ENCODE measurements at regions not wholly inside any gene's neighbourhood (a gene's known extent, or its start where the extent isn't known, plus 50 kb on each side); places are given as distances from the start of the nearest gene placed in this dataset.

DNA sequence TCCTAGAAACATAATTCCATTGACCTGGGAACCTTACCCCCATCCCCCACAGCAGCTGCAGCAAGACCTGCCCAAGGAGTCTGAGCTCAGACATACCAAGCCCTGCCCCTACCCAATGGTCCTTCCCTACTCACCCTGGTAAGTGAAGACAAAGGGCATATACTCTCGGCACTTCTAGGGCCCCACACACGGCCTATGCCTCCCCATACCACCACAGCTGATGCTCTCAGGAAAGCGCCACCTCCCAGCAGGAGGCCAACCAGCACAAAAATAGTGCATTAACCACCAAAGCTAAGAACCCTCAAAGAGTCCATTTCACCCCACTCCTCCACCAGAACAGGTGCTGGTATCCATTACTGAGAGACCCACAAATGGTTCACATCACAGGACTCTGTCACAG, 74.4 kb upstream of the GUCY1A2 start:
- DNase-seq (ENCODE audit: low read depth): no peak
- no peak overlapping the region for H3K4me3 ChIP-seq (ENCODE audit: control insufficient read depth, low read depth, low read length)
- TF ChIP-seq, protein P1, sequence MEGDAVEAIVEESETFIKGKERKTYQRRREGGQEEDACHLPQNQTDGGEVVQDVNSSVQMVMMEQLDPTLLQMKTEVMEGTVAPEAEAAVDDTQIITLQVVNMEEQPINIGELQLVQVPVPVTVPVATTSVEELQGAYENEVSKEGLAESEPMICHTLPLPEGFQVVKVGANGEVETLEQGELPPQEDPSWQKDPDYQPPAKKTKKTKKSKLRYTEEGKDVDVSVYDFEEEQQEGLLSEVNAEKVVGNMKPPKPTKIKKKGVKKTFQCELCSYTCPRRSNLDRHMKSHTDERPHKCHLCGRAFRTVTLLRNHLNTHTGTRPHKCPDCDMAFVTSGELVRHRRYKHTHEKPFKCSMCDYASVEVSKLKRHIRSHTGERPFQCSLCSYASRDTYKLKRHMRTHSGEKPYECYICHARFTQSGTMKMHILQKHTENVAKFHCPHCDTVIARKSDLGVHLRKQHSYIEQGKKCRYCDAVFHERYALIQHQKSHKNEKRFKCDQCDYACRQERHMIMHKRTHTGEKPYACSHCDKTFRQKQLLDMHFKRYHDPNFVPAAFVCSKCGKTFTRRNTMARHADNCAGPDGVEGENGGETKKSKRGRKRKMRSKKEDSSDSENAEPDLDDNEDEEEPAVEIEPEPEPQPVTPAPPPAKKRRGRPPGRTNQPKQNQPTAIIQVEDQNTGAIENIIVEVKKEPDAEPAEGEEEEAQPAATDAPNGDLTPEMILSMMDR (IDR thresholded peaks at IDR 0.05; ENCODE audit: control insufficient read depth, insufficient read depth, low read depth, low read length, missing control alignments): no peak

DNA sequence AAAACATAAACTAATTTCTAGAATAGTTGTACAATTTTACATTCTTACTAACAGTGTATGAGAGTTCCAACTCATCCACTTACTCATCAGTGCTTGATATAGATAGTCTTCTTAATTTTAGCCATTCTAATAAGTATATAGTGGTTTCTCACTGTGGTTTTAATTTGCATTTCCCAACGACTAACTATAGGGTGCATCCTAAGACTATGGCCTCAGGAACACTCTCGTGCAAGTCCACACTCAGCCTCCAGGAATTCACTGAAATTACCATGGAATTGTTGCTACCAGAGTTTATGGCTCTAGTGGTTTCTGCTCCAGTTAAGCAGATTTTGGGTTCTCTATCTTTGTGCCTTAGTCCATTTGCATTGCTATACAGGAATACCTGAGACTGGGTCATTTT, 60.1 kb upstream of the GUCY1A2 start:
- TF ChIP-seq, protein P1 (IDR thresholded peaks at IDR 0.05; ENCODE audit: control insufficient read depth, insufficient read depth, low read depth, low read length, missing control alignments): no peak
- H3K4me3 ChIP-seq (ENCODE audit: control insufficient read depth, low read depth, low read length): no peak overlapping the region
- no peak for DNase-seq (ENCODE audit: low read depth)

DNA sequence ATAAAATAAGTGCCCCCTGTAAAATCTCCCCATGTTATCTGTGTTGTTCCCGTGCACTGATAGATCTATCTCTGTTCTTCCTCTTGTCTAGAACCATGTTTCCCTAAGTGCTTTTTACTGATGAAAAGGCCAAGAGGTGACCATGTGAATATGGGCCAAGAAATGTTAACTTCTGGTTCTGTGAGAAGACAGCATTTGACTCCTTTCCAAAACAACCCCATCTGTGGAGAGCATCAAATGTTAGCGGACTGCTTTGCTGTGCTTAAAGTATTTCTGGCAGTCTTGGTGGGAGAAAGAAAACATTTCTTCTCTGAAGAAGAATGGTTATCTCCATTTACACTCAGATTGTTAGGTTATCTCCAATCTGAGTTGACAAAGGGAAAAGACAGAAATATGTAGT, 58.6 kb upstream of the GUCY1A2 start:
- no peak overlapping the region for H3K4me3 ChIP-seq (ENCODE audit: control insufficient read depth, low read depth, low read length)
- DNase-seq (ENCODE audit: low read depth): no peak
- TF ChIP-seq, protein P1 (IDR thresholded peaks at IDR 0.05; ENCODE audit: control insufficient read depth, insufficient read depth, low read depth, low read length, missing control alignments): no peak

DNA sequence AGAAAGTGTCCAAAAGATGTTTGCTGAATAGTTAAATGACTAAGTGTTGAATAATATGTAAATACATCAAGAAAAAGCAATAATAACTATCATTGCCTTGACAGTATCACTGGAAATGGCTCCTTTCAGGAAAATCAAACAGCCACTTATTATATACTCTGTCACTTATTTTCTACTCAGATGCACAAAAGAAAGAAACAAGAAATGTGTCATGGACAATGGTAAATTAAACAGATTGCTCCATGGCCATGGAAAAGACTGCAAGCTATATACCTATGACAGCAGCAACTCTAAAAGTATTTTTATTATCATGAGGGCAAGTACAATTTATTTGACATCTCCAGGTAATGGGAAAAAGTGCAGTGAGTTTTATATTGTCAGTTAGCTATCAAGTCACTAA, 52.9 kb upstream of the GUCY1A2 start:
- DNase-seq (ENCODE audit: low read depth): no peak
- TF ChIP-seq, protein P1 (IDR thresholded peaks at IDR 0.05; ENCODE audit: control insufficient read depth, insufficient read depth, low read depth, low read length, missing control alignments): no peak
- H3K4me3 ChIP-seq (ENCODE audit: control insufficient read depth, low read depth, low read length): no peak overlapping the region
